HFF-Myc (cell line): ENCODE measurements at regions not wholly inside any gene's neighbourhood (a gene's known extent, or its start where the extent isn't known, plus 50 kb on each side); places are given as distances from the start of the nearest gene placed in this dataset.

Source experiments
- DNase-seq: peaks from one replicate; pipeline ENCODE4 v3.0.0-alpha.2; 2011; ENCODE audit warnings: low read depth; ENCODE audit errors: extremely low read depth
- H3K4me3 ChIP-seq: replicated peaks from 2 replicates; pipeline ENCODE4 v1.5.1; 2011; ENCODE audit warnings: low read depth, mild to moderate bottlenecking, control low read depth, low read length
- TF ChIP-seq, protein P1 (sequence below): IDR thresholded peaks from 2 replicates; pipeline ENCODE4 v1.5.1; 2012; ENCODE audit warnings: mild to moderate bottlenecking, low read depth, low read length, control low read depth; ENCODE audit errors: missing control alignments

DNA sequence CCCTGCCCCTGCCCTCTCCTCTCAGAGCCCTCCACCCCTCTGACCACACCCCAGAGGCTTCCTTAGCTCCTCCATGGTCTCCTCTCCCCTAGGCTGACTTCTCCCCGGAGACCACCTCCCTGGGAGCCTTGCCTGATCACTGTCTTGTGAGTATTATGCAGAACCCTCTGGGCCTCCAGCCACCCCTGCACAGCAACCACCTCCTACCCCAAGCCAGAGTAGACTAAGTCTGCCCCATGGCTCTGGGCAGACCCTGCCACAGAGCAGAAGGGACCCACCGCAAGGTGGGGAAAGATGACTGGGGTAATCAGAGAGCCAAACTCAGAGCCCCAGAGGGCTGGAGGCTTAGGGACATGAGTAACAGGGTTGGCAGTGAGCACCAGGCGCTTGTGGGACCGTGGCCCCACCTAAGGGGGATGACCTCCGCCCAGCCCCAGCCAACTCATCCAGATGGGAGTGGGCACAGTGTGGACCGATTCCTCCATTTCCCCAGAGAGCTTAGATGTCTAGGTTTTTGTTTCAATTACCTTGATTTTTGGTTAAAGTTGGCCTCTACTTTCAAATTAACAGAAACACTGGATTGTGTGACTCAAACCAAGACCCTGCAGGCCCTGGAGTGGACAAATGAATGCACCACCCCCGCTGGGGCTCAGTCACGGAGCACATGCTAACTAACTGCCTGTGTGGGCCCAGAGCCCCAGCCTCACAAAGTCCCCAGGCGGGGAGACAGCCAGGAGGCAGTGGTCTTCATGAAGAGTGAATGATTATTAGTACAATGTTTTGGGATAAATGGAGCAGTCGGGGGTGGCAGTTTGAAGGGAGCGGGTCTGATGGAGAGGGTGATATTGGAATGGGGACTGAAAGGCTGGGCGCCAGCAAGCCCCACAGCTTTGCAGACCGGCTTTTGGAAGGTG is 119.4 kb upstream of the PRR20G start:
- TF ChIP-seq, protein P1, sequence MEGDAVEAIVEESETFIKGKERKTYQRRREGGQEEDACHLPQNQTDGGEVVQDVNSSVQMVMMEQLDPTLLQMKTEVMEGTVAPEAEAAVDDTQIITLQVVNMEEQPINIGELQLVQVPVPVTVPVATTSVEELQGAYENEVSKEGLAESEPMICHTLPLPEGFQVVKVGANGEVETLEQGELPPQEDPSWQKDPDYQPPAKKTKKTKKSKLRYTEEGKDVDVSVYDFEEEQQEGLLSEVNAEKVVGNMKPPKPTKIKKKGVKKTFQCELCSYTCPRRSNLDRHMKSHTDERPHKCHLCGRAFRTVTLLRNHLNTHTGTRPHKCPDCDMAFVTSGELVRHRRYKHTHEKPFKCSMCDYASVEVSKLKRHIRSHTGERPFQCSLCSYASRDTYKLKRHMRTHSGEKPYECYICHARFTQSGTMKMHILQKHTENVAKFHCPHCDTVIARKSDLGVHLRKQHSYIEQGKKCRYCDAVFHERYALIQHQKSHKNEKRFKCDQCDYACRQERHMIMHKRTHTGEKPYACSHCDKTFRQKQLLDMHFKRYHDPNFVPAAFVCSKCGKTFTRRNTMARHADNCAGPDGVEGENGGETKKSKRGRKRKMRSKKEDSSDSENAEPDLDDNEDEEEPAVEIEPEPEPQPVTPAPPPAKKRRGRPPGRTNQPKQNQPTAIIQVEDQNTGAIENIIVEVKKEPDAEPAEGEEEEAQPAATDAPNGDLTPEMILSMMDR, result no peak
- no peak overlapping the region for H3K4me3 ChIP-seq
- no peak for DNase-seq

- H3K4me3 ChIP-seq, result no peak overlapping the region
- TF ChIP-seq, protein P1, result peak; percentile 46
- DNase-seq, result no peak
These were observed 118.6 kb upstream of the PRR20G start for GRCh38 chr3:127406309-127407025.

DNA sequence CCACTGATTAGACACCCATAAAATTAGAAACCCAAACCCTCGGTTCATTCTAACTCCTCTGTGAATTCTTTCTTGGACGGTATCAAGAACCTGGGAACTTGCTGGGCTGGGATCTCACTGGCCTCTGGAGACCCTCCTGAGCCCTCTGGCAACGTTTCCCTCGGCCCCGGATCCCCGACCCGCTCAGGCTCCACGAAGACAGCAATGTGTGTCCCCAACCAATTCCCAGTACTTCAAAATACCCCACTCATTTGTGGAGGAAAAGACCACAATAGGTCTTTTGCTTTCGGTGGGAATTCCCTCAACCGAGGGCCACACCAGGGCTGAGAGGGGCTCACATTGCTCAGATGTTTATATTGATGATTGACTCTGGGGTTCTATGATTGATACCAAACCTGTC is 117.9 kb upstream of the PRR20G start:
- TF ChIP-seq, protein P1, result no peak
- no peak for DNase-seq
- no peak overlapping the region for H3K4me3 ChIP-seq

GRCh38 chr3:127405010-127405598 is 117.3 kb upstream of the PRR20G start:
- H3K4me3 ChIP-seq, result no peak overlapping the region
- DNase-seq, result no peak
- TF ChIP-seq, protein P1, result no peak

GRCh38 chr3:127404221-127405009 is 116.6 kb upstream of the PRR20G start:
- DNase-seq, result no peak
- TF ChIP-seq, protein P1, result no peak
- H3K4me3 ChIP-seq, result no peak overlapping the region

DNA sequence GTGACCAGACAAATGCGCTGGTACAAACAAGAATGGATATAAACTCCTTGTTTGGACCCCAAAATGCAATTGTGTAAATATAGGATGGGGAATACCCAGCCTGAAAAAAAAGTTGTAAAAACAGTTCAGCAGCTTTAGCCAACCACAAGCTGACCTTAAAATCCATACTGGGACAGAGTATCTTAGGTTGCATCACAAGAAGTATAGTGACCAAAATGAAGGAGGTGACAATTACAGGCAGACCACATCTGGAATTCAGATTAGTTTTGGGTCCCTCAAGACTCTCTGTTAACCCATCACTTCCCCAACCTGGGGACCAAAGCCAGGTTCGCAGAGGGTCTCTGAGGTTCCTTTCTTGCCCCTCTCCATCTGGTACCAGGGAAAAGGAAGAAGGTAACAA is 115.9 kb upstream of the PRR20G start:
- TF ChIP-seq, protein P1, result no peak
- DNase-seq, result no peak
- no peak overlapping the region for H3K4me3 ChIP-seq
